ENCODE measurements at regions not wholly inside any gene's neighbourhood (a gene's known extent, or its start where the extent isn't known, plus 50 kb on each side); places are given as distances from the start of the nearest gene placed in this dataset.
"Not testable (repeated sequence)": the region's sequence is repeated elsewhere in the genome, so short reads cannot be mapped to it uniquely, and the experiment has no call there.

GRCh38 chr20:55386686-55387085 lies 618.6 kb downstream of the CBLN4 start:
- DNase-seq: no peak

GRCh38 chr20:55375920-55376319 lies 629.4 kb downstream of the CBLN4 start:
- DNase-seq: no peak

- DNase-seq: no peak
Measured at GRCh38 chr20:55365745-55366144, 639.6 kb downstream of the CBLN4 start.

- no peak for DNase-seq
Measured at GRCh38 chr20:55360895-55361294, 644.4 kb downstream of the CBLN4 start.

GRCh38 chr20:55354720-55355119 lies 650.6 kb downstream of the CBLN4 start:
- peak; percentile 3 for DNase-seq

GRCh38 chr20:55353206-55353605 lies 652.1 kb downstream of the CBLN4 start:
- no peak for DNase-seq

GRCh38 chr20:55348223-55348622 lies 657.1 kb downstream of the CBLN4 start:
- DNase-seq: no peak

- no peak for DNase-seq
Measured at GRCh38 chr20:55342822-55343221, 662.5 kb downstream of the CBLN4 start.

GRCh38 chr20:55333798-55334197 lies 671.5 kb downstream of the CBLN4 start:
- DNase-seq: no peak

- no peak for DNase-seq
Measured at GRCh38 chr20:55329108-55329507, 676.2 kb downstream of the CBLN4 start.

- DNase-seq: no peak
Measured at GRCh38 chr20:55322745-55323144, 682.6 kb downstream of the CBLN4 start.

GRCh38 chr20:55316753-55317152 lies 688.6 kb downstream of the CBLN4 start:
- no peak for DNase-seq

- DNase-seq: not testable (repeated sequence)
Measured at GRCh38 chr20:55310844-55311243, 694.5 kb downstream of the CBLN4 start.

- DNase-seq: no peak
Measured at GRCh38 chr20:55291261-55291660, 714.1 kb downstream of the CBLN4 start.

- DNase-seq: no peak
Measured at GRCh38 chr20:55283889-55284288, 721.4 kb downstream of the CBLN4 start.

GRCh38 chr20:55273149-55273548 lies 732.2 kb downstream of the CBLN4 start:
- DNase-seq: no peak

GRCh38 chr20:55271371-55271770 lies 733.9 kb downstream of the CBLN4 start:
- peak; percentile 22 for DNase-seq

- no peak for DNase-seq
Measured at GRCh38 chr20:55269913-55270312, 735.4 kb downstream of the CBLN4 start.

GRCh38 chr20:55266361-55266760 lies 739.0 kb downstream of the CBLN4 start:
- DNase-seq: no peak

GRCh38 chr20:55264703-55265239 lies 740.5 kb downstream of the CBLN4 start:
- no peak for DNase-seq

GRCh38 chr20:55258559-55258958 lies 746.8 kb downstream of the CBLN4 start:
- no peak for DNase-seq

- no peak for DNase-seq
Measured at GRCh38 chr20:55255016-55255415, 750.3 kb downstream of the CBLN4 start.

GRCh38 chr20:55253781-55254180 lies 751.5 kb downstream of the CBLN4 start:
- no peak for DNase-seq

- no peak for DNase-seq
Measured at GRCh38 chr20:55252521-55252920, 752.8 kb downstream of the CBLN4 start.

- no peak for DNase-seq
Measured at GRCh38 chr20:55251170-55251569, 754.1 kb downstream of the CBLN4 start.

- DNase-seq: no peak
Measured at GRCh38 chr20:55242853-55243252, 762.5 kb downstream of the CBLN4 start.

Data from OCI-M1 (cell line).